IMR-90 (cell line): ENCODE measurements at regions not wholly inside any gene's neighbourhood (a gene's known extent, or its start where the extent isn't known, plus 50 kb on each side); places are given as distances from the start of the nearest gene placed in this dataset.

Experiments
- ATAC-seq: fragments of 200-7000 bp; cut with Tn5 transposase; 2 replicates; pipeline ENCODE4 v1.9.1; 2020; ENCODE audit warnings: low read depth, mild to moderate bottlenecking, moderate library complexity
- BruUV-seq: library from RNA; stranded (reverse); fragments of 400-500 nt; replicated peaks from 2 replicates; lab custom pipeline; 2021; lab: Mats Ljungman, UMichigan
- CTCF ChIA-PET: fragments of 300-600 bp; formaldehyde crosslinking; extraction: SDS; loops from one replicate; lab custom pipeline; 2021; ENCODE audit warnings: antibody characterized with exemption; lab: Yijun Ruan, JAX
- POLR2A ChIA-PET: fragments of 300-600 bp; sonication (Branson Sonifier 250); formaldehyde crosslinking; loops from one replicate; lab custom pipeline; 2022; ENCODE audit warnings: antibody characterized with exemption; ENCODE audit not compliant: unreplicated experiment; lab: Charles Lee
- DNase-seq: peaks from one replicate; pipeline ENCODE4 v3.0.0; 2013
- H2AFZ ChIP-seq: replicated peaks from 2 replicates; pipeline ENCODE3; 2013; ENCODE audit warnings: low read length, mild to moderate bottlenecking; ENCODE audit not compliant: poor library complexity
- H2AK5ac ChIP-seq: 2 replicates; pipeline ENCODE4 v1.6.1; 2013; ENCODE audit warnings: low read depth, low read length, inconsistent platforms
- H2AK9ac ChIP-seq: replicated peaks from 2 replicates; pipeline ENCODE3; 2013; ENCODE audit warnings: mild to moderate bottlenecking, low read depth, low read length, moderate library complexity; ENCODE audit not compliant: poor library complexity
- H2BK120ac ChIP-seq: 2 replicates; pipeline ENCODE4 v1.6.1; 2013; ENCODE audit warnings: low read depth, low read length, inconsistent platforms
- H2BK15ac ChIP-seq: 3 replicates; pipeline ENCODE4 v1.6.1; 2013; ENCODE audit warnings: low read depth, low read length, inconsistent platforms
- H2BK20ac ChIP-seq: 2 replicates; pipeline ENCODE4 v1.6.1; 2013; ENCODE audit warnings: low read depth, mild to moderate bottlenecking, inconsistent platforms, low read length, moderate library complexity
- H2BK5ac ChIP-seq: 2 replicates; pipeline ENCODE4 v1.6.1; 2013; ENCODE audit warnings: mild to moderate bottlenecking, low read depth, low read length, inconsistent platforms; ENCODE audit not compliant: poor library complexity, severe bottlenecking
- H3K14ac ChIP-seq: replicated peaks from 2 replicates; pipeline ENCODE4 v1.6.1; 2013; ENCODE audit warnings: low read depth, low read length, inconsistent platforms
- H3K18ac ChIP-seq: 2 replicates; pipeline ENCODE4 v1.6.1; 2013; ENCODE audit warnings: low read depth, low read length, control low read depth
- H3K23ac ChIP-seq: 2 replicates; pipeline ENCODE4 v1.6.1; 2013; ENCODE audit warnings: low read depth, low read length, inconsistent platforms
- H3K27ac ChIP-seq: 2 replicates; pipeline ENCODE4 v1.5.1; 2013; ENCODE audit warnings: mild to moderate bottlenecking, control low read depth, low read length; ENCODE audit not compliant: insufficient read depth
- H3K27me3 ChIP-seq: 2 replicates; pipeline ENCODE4 v1.6.1; 2013; ENCODE audit warnings: low read length; ENCODE audit not compliant: control insufficient read depth, insufficient read depth
- H3K36me3 ChIP-seq: 2 replicates; pipeline ENCODE4 v1.6.1; 2013; ENCODE audit warnings: low read length, mixed read lengths; ENCODE audit not compliant: control insufficient read depth, insufficient read depth
- H3K4ac ChIP-seq: 2 replicates; pipeline ENCODE4 v1.6.1; 2013; ENCODE audit warnings: low read depth, low read length, inconsistent platforms
- H3K4me1 ChIP-seq: 2 replicates; pipeline ENCODE4 v1.6.1; 2013; ENCODE audit warnings: low read length, mixed read lengths; ENCODE audit not compliant: control insufficient read depth, insufficient read depth
- H3K4me2 ChIP-seq: 2 replicates; pipeline ENCODE4 v1.6.1; 2013; ENCODE audit warnings: low read depth, mild to moderate bottlenecking, control low read depth, low read length, moderate library complexity
- H3K4me3 ChIP-seq: 2 replicates; pipeline ENCODE4 v1.5.1; 2013; ENCODE audit warnings: low read depth, mild to moderate bottlenecking, control low read depth, low read length, moderate library complexity; ENCODE audit not compliant: insufficient read depth
- H3K56ac ChIP-seq: 2 replicates; pipeline ENCODE4 v1.6.1; 2013; ENCODE audit warnings: low read length, inconsistent platforms; ENCODE audit not compliant: insufficient read depth; ENCODE audit errors: extremely low read depth
- H3K79me1 ChIP-seq, 2 experiments: 2 replicates each; pipeline ENCODE4 v1.6.1; 2013; ENCODE audit warnings: low read length in 2 of 2, inconsistent platforms in 1 of 2, low read depth in 1 of 2
- H3K9ac ChIP-seq: 2 replicates; pipeline ENCODE4 v1.6.1; 2013; ENCODE audit warnings: low read depth, low read length, control low read depth
- H3K9me1 ChIP-seq: 2 replicates; pipeline ENCODE4 v1.6.1; 2013; ENCODE audit warnings: low read length, inconsistent platforms; ENCODE audit not compliant: insufficient read depth
- H3K9me3 ChIP-seq: 2 replicates; pipeline ENCODE4 v1.6.1; 2013; ENCODE audit warnings: low read length; ENCODE audit not compliant: control insufficient read depth, insufficient read depth
- H4K20me1 ChIP-seq: 2 replicates; pipeline ENCODE4 v1.6.1; 2013; ENCODE audit warnings: low read length, inconsistent platforms; ENCODE audit not compliant: insufficient read depth
- H4K5ac ChIP-seq: 2 replicates; pipeline ENCODE4 v1.6.1; 2013; ENCODE audit warnings: mild to moderate bottlenecking, low read depth, low read length, control low read depth
- H4K8ac ChIP-seq, 2 experiments: 2 replicates each; pipeline ENCODE4 v1.6.1; 2013; ENCODE audit warnings: low read depth in 2 of 2, low read length in 2 of 2, control low read depth in 1 of 2, inconsistent platforms in 1 of 2
- H4K91ac ChIP-seq: 2 replicates; pipeline ENCODE4 v1.6.1; 2013; ENCODE audit warnings: low read depth, low read length, inconsistent platforms; ENCODE audit not compliant: insufficient read depth
- CHD1 ChIP-seq: IDR thresholded peaks from 2 replicates; pipeline ENCODE4 v1.6.1; 2012; ENCODE audit warnings: low read depth, low read length, improper control_type of control experiment
- MXI1 ChIP-seq: IDR thresholded peaks from 2 replicates; pipeline ENCODE4 v1.6.1; 2012; ENCODE audit warnings: low read depth, mild to moderate bottlenecking, low read length, moderate library complexity, borderline replicate concordance
- RCOR1 ChIP-seq: IDR thresholded peaks from 2 replicates; pipeline ENCODE4 v1.6.1; 2012; ENCODE audit warnings: mild to moderate bottlenecking, low read length, improper control_type of control experiment; ENCODE audit not compliant: insufficient replicate concordance
- RFX5 ChIP-seq: IDR thresholded peaks from 2 replicates; pipeline ENCODE4 v1.8.0; 2012; ENCODE audit warnings: low read depth, mild to moderate bottlenecking, low read length, moderate library complexity
- USF2 ChIP-seq: fragments of 150-350 bp; IDR thresholded peaks from 2 replicates; pipeline ENCODE4 v1.6.1; 2017; ENCODE audit warnings: mild to moderate bottlenecking, antibody characterized with exemption, low read length, low read depth
- WGBS, 2 experiments: methylation state at CpG; one replicate each; pipeline versions ENCODE4 v1.1.5 to v1.1.7; 2013; ENCODE audit warnings: missing lambda C conversion rate in 2 of 2; ENCODE audit not compliant: insufficient read length in 1 of 2; ENCODE audit errors: extremely low coverage in 2 of 2; 5-methylcytosine and 5-hydroxymethylcytosine counted together
- dilution Hi-C: fragments of 300-500 bp; cut with HindIII; formaldehyde crosslinking; loops from one replicate; pipeline ENCODE4 v1.14.3; 2018; ENCODE audit warnings: low sequenced_read_pairs; ENCODE audit not compliant: unreplicated experiment
- in situ Hi-C: fragments of 300-500 bp; cut with MboI; formaldehyde crosslinking; loops from 3 replicates; pipeline ENCODE4 v1.14.3; 2019; ENCODE audit warnings: low sequenced_read_pairs, inconsistent platforms, mixed read lengths
- intact Hi-C: fragments of 100-400 bp; cut with micrococcal nuclease; formaldehyde crosslinking; loops from 2 replicates; pipeline ENCODE4 v1.10.0; 2022

GRCh38 chr9:90053027-90053426 is 448.2 kb downstream of the GADD45G start:
- H3K27me3 ChIP-seq: no peaks in the 10 kb centered on the region; the same call in 1 of the 2 replicates
- no TSS peak for BruUV-seq
- no peak for TF ChIP-seq CHD1
- TF ChIP-seq RCOR1: no peak
- no peak for TF ChIP-seq MXI1
- TF ChIP-seq USF2: no peak
- no peak for TF ChIP-seq RFX5

More at GRCh38 chr9:90053027-90053426, 448.2 kb downstream of the GADD45G start:
- no peaks in the 10 kb centered on the region for H3K36me3 ChIP-seq
- no peak overlapping the region for H2BK120ac ChIP-seq
- WGBS, 2 experiments: 46% methylated on average over 3 of the region's 5 CpGs; no CpG with 5 or more reads in 1 of the 2 experiments
- H2AFZ ChIP-seq: no peak overlapping the region
- no peaks in the 10 kb centered on the region for H3K9me3 ChIP-seq
- no peak overlapping the region for H3K56ac ChIP-seq
- H4K20me1 ChIP-seq: no peaks in the 10 kb centered on the region
- no peak overlapping the region for H3K9ac ChIP-seq
- no peak overlapping the region for H3K27ac ChIP-seq
- no peak overlapping the region for H4K91ac ChIP-seq
- H3K18ac ChIP-seq: no peak overlapping the region
- POLR2A ChIA-PET: no interaction called here
- H3K4ac ChIP-seq: no peak overlapping the region
- H2AK5ac ChIP-seq: no peak overlapping the region
- no peak overlapping the region for H4K5ac ChIP-seq
- dilution Hi-C loops (no loop called here), in situ Hi-C loops (no loop called here), intact Hi-C loops (no loop called here)
- no peaks in the 10 kb centered on the region for H3K9me1 ChIP-seq
- H3K4me3 ChIP-seq: no peak overlapping the region
- no peak overlapping the region for H3K14ac ChIP-seq
- H3K4me2 ChIP-seq: no peak overlapping the region
- H2AK9ac ChIP-seq: no peak overlapping the region
- CTCF ChIA-PET: no interaction called here
- DNase-seq: no peak
- no peaks in the 10 kb centered on the region for H3K4me1 ChIP-seq
- no peak overlapping the region for H2BK15ac ChIP-seq
- H3K23ac ChIP-seq: no peak overlapping the region
- H2BK20ac ChIP-seq: no peak overlapping the region
- H3K79me1 ChIP-seq: no peaks in the 10 kb centered on the region
- no peak for ATAC-seq
- no peak overlapping the region for H4K8ac ChIP-seq
- no peak overlapping the region for H2BK5ac ChIP-seq
